CD1c-positive myeloid dendritic cell (primary cell): ENCODE measurements at regions not wholly inside any gene's neighbourhood (a gene's known extent, or its start where the extent isn't known, plus 50 kb on each side); places are given as distances from the start of the nearest gene placed in this dataset.

Experiments
- DNase-seq: peaks from one replicate; pipeline ENCODE4 v3.0.0-alpha.2; 2016; ENCODE audit errors: extremely low spot score

DNA sequence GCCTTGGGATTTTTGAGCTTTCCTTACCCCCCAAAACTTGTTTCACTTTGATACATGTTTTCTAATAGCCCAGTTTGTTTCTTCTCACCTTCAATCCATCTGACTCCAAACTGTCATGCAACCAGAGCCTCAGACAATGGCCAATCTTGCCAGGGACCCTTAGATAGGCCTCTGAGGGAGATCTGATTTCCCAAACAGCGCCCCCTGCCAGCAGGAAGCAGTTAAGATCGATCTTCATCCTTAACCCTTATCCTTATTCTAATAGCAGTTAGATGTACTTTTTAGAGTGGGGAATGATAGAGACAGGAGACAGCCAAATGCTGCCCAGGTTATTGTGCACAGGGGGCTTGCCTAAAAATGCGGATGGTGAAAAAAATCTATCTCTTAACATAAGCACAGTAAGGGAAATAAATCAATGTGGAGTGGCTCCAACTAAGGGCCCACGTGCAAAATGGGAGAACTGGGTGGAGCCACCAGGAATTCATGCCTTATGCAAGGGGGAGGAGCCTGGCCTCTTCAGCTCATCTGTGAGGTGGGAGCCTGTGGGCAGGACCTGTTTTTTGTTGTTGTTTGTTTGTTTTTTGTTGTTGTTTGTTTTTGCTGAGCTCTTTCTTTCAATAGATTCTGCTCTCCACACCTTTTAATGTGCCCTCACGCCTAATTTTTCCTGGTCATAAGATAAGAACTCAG is 833.6 kb upstream of the AGA start:
- no peak for DNase-seq

DNA sequence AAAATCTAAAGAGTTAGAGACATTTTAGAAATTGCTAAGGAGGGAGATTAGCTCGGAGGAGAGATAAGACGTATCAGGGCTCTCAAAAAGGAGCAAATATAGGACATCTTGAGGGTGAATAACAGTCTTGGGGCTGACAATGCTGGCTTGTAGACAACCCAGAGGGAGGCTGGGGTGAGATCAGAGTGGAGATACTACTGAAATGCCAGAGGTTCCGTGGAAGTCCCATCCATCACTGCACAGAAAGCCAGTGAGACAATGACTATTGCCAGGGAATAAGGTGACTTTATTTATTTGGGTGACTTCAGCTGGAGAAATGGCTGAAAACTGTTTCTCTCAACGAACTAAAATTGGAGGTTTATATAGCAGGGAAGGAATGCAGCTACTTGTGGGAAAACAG is 838.1 kb upstream of the AGA start:
- no peak for DNase-seq

- no peak for DNase-seq
These were observed 846.2 kb upstream of the AGA start for GRCh38 chr4:178288462-178288861.

GRCh38 chr4:178293601-178294000 is 851.4 kb upstream of the AGA start:
- no peak for DNase-seq

DNA sequence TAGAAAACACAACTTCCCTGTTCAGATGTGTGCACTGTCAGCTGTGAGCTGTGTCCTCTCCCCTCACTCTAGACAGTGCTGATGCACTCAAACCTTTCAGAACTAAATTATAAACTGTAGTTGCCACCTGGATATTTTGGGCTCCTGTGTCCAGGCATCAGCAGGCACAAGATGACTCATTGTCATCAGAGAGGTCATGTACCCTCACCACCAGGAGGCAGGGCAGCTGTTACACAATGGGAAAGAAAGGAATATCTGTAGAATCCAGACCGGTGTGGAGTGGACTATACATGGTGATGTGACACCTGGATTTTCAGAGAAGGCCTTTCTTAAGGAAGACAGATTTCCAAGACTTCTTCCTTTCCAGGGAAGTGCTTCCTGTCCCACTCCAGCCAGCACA is 854.4 kb upstream of the AGA start:
- DNase-seq, result no peak

DNA sequence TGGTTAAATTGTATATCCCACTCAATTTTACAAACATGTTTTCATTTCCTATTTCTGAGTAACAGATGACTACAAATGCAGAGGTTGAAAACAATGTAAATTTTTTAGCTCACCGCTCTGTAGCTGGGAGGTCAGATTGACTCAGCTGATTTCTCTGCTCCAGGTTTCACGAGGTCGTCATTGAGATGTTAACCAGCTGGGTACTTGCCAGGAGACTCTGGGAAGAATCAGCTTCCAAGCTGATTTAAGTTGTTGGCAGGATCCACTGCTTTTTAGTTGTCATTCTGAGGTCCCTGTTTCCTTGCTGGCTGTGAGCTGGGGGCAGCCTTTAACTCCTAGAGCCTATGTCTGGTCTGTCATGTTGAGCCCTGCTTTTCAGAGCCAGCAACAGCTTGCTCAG is 864.3 kb upstream of the AGA start:
- no peak for DNase-seq

DNA sequence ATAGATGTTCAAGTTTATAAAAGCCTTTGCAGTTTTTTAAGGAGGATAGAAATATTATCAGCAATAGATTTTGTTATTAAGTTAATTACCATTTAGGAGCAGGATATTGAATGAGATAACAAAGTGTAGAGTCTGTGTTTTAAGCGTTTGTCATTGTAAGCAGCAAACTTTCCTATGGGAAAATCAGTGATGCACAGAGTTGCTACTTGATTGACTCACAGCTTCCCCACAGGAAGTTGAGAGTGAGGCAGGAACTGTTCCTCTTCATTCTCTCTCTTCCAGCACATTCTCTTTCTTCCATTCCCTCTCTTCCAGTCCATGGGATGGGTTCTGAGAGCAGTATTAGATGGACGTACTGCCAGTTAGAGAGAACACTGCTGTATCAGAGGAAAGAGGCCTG is 867.7 kb upstream of the AGA start:
- DNase-seq, result no peak

- no peak for DNase-seq
These were observed 869.8 kb upstream of the AGA start for GRCh38 chr4:178311997-178312396.

- DNase-seq, result no peak
These were observed 872.0 kb upstream of the AGA start for GRCh38 chr4:178314287-178314686.

- DNase-seq, result no peak
These were observed 874.0 kb upstream of the AGA start for GRCh38 chr4:178316211-178316610.

DNA sequence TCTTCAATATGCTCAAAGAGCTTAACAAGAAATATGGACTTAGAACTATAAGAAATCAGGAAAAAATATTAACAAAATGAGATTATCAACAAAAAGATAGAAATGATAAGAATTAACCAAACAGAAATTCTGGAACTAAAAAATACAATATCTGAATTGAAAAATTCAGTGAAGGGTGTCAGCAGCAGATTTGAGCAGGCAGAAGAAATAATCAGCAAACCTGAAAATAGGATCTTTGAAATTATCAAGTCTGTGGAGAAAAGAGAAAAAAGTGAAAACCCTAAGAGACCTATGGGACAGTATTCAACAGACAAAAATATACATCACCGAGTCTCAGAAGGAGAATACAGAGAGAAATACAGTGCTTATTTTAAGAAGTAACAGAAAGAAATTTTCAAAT is 877.8 kb upstream of the AGA start:
- no peak for DNase-seq

GRCh38 chr4:178322524-178323183 is 880.4 kb upstream of the AGA start:
- DNase-seq, result no peak

DNA sequence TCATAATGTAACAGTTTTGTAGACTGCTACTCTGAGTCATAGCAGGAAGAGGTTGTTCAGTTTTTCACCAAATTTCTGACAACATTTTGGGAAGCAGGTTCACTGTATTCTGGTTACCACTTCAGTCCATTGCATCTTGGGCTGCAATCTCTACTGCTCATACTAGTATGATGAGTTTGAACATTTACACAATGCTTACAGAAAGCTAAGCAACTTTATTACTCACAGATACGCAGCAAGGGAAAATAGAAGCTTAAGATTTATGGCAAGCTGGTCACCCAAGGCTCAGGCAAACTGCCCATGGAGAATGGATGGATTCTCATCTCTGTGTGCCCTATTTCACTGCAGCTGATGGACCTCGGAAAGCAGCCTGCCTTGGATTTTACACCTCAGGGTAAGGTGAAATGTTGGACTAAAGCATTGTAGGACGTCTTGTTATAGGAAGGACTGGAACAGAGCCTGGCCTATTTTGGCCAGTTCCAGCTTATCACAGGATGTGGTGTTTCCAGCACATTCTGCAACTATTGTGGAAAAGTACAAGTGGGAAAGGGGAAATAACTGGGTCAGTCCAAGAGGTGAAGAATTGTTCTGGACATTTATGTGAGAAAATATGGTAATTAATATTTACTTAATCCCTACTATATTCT is 887.1 kb upstream of the AGA start:
- no peak for DNase-seq

DNA sequence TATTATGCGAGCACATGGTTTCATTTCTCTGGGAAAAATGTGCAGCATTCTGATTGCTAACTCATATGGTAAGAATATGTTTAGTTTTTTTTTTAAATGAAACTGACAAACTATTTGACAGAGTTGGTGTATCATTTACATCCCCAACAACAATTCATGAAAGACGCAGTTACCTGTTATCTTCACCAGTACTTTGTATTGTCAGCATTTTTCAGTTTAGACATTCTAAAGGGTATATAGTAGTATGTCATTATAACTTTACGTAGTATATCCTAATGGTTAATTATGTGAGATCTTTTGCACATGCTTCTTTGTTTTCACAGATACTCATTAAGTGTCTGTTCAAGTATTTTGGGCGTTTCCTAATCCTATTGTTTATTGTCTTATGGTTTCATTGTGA is 891.1 kb upstream of the AGA start:
- no peak for DNase-seq

DNA sequence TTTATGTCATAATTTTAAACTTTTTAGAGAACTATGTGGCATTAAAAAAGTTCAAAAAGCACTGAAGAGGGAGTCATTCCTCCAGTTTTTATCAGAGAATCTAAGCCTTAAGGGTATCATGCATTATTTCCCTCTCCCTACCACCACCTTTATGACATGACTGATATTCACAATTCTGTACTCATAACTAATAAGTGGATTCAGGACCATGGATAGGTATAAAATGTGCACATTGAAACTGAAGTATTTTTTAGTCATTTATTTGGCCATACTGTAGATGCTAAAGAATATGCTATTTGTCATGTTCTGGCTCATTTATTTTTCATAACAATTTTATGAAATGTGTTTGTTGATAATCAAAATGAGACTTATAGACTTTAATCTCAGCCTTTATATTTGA is 897.5 kb upstream of the AGA start:
- no peak for DNase-seq

DNA sequence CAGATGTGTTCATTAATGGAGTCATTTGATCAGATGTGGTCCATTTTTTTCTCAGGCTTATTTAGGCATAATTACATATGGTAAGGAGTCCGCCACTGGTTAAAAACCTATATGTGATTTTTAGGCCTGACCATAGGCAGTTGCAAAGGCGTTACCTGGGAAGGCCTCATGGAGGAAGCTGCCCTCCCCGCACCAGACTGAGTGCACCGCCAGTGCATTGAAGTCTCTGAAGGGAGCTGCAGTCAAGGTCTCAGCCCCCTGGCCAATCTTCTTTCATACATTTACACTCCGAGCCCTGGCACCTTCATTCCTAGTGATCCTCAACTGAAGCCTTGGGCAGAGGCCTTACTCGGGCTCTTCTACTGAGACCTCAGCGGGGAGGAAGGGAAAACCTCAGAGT is 898.2 kb upstream of the AGA start:
- DNase-seq, result no peak

DNA sequence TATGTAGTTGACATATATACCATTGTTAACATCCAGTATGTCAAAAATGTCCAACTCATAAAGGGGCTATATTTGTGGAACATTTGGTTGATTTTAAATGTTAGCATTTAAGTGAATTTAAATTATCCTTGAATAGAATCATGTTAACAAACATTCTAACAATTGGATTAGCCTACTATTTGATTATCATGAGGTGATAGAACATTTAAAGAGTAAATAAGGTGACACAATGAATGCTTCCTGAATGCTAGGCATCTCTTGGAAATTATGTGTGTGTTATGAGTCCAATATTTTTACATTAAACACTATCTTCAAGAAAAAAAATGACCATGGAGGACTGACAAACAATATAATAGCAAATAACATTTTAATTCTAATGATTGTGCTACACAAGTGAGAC is 901.9 kb upstream of the AGA start:
- DNase-seq, result no peak

DNA sequence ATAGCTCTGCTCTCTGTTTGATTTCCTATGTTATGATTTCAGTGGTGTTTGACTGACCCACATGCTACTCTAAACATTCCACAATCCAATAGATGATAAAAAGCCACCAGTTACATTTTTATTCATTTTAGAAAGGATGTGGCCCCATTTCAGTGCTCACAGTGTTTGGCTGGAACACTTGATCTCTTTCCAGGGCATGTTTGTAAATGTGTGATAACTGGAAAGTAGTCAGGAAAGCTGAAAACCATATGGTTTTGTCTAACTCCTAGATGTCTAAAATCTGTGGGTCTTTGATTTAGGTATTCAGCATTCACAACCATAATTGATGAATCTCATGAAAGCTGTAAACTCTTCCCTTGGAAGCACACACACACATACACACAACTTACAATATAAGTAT is 904.9 kb upstream of the AGA start:
- DNase-seq, result no peak

DNA sequence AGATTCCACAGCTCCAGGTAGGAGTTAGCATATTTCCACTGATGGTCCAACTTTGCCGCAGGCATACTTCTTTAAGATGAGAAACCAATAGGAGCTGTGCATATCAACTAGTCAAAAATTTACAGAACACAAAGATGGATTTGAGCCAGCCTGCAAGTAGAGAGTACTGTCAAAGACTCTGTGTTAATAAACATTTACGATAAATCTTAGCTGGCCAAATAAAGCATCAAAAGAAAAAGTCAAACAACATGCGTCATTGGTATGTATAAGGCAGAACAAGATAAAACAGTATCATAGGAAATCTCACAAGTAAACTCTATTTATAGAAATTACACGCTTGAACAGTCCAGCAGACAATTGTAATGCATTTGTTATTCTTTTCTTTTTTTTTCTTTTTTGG is 907.4 kb upstream of the AGA start:
- DNase-seq, result no peak

DNA sequence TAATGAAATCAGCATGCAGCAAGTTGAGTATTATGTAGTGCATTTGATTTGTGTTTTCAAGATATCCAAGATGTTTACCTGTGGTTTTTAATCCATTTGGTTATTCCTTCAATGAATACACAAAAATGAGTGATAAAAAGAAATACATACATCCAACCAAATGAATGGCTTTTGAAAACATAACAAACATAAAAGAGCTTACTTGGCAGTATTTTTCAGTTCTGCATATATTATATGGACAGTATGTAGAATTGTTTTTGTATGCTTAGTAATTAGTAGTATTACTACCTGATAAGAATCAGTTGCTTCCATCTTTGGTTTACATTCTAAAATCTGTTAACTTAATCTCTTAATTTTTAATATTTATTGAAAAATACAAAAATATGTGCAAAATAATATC is 908.9 kb upstream of the AGA start:
- no peak for DNase-seq

GRCh38 chr4:178356725-178357124 is 914.5 kb upstream of the AGA start:
- DNase-seq, result no peak

GRCh38 chr4:178385481-178385880 is 943.2 kb upstream of the AGA start:
- DNase-seq, result no peak

DNA sequence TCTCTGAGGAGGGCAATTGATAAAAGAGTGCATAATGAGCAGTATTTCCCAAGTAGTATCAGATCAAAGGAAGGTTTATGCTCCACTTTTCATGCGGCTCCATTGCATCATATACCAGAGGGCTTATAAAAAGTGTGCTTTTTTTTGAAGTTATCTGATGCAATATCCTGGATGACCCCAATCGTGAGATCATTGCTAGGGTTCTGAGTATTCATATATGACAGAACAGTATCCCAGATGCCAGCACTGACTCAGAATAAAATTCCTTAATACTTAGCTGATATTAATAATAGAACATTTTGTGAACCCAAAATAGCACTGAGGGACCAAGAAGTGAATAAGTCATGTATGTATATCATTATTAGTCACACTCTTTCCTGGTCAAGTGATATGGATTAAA is 945.5 kb upstream of the AGA start:
- DNase-seq, result no peak

DNA sequence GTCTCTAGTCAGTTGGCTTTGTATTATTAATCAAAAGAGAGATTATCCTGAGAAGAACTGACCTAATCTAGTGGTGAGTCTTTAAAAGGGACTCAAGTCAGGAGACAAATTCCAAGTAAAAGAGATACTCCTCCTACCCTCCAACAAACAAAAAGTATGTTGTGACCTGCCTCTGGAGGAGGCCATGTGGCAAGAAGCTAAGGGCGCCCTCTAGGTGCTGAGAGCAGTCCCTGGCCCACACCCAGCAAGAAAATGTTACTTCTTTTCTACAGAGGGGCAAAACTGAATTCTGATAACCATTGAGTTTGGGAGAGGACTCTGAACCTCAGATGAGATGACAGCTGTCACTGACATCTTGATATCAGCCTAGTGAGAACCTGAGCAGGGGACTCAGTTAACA is 953.6 kb upstream of the AGA start:
- no peak for DNase-seq
